GM12864 (cell line): ENCODE measurements at regions not wholly inside any gene's neighbourhood (a gene's known extent, or its start where the extent isn't known, plus 50 kb on each side); places are given as distances from the start of the nearest gene placed in this dataset.

Experiments
- DNase-seq: peaks from one replicate; pipeline ENCODE4 v3.0.0-alpha.2; 2011; ENCODE audit warnings: low read depth
- H3K4me3 ChIP-seq: 2 replicates; pipeline ENCODE4 v1.5.1; 2011; ENCODE audit warnings: mild to moderate bottlenecking, low read depth, low read length, control low read depth
- TF ChIP-seq, protein P1 (sequence below): IDR thresholded peaks from 2 replicates; pipeline ENCODE4 v1.5.1; 2011; ENCODE audit warnings: low read depth, mild to moderate bottlenecking, moderate library complexity, low read length, control low read depth, inconsistent platforms; ENCODE audit errors: missing control alignments

DNA sequence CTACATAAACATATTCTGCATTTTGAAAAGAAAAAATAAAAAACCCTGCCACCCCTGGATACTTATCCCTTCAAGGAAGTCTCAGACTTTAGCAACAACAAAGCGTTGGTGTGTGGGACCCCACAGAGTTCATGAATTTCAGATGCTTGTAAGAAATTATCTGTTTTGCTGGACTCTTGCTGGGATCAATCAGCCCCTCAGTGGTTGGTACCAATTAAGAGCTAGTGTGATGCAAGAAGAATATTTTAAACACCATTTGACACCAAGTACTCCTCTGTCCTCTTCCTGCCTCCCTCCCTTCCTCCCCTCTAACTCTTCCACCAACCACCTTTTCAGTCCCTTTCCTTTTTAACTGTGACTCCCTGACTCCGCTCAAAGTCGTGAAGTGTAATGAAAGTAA lies 51.5 kb downstream of the SST start:
- H3K4me3 ChIP-seq, result no peak overlapping the region
- TF ChIP-seq, protein P1, sequence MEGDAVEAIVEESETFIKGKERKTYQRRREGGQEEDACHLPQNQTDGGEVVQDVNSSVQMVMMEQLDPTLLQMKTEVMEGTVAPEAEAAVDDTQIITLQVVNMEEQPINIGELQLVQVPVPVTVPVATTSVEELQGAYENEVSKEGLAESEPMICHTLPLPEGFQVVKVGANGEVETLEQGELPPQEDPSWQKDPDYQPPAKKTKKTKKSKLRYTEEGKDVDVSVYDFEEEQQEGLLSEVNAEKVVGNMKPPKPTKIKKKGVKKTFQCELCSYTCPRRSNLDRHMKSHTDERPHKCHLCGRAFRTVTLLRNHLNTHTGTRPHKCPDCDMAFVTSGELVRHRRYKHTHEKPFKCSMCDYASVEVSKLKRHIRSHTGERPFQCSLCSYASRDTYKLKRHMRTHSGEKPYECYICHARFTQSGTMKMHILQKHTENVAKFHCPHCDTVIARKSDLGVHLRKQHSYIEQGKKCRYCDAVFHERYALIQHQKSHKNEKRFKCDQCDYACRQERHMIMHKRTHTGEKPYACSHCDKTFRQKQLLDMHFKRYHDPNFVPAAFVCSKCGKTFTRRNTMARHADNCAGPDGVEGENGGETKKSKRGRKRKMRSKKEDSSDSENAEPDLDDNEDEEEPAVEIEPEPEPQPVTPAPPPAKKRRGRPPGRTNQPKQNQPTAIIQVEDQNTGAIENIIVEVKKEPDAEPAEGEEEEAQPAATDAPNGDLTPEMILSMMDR, result no peak
- DNase-seq, result no peak

DNA sequence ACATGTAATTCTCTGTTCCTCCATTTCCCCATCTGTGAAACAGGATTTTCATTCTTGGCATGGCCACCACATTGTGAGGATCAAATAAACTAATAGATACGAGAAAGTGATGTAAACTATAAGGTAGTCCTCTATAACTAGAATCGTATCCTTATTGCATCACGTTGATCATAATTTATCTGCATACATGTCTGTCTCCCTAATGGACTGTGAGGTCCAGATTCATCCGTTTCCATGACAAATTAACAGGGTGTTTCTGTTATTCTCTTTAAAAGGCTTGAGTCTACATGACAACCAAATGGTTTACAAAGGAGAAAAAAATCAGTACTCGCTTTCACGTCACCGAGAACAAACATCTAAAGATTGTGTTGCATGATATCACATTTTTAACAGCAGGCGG lies 53.0 kb downstream of the SST start:
- no peak overlapping the region for H3K4me3 ChIP-seq
- TF ChIP-seq, protein P1, result no peak
- no peak for DNase-seq

DNA sequence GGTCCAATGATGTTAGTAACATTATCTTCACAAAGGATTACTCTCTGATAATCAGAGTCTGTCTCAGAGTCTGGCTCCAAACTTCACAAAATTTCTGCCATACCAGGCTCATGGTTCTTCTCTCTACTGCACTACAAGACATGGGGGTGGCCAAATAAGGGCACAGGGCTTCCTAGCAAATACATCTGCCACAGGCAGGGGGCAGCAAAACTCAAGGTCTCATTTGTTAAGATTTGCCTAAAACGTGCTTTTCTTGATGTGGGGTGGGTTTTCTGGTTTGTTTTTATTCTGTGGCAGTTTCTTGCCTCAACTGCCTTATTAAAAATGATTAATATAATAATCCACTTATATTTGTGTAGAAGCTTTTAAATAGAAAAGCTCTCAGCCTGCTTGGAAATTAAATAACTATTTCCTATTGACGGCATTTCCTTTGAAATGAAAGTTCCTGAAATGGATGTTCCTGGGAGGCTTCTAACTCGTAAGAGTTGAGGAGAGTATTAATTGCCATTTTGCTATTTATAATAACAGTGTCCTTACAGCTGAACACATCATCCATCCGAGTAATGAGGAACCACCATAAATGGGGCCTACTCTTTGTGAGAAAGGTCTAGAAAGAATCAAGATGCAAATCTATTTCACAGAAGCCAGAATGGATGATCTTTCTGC lies 53.8 kb downstream of the SST start:
- TF ChIP-seq, protein P1, result peak; percentile 70
- DNase-seq, result peak; percentile 24
- no peak overlapping the region for H3K4me3 ChIP-seq

DNA sequence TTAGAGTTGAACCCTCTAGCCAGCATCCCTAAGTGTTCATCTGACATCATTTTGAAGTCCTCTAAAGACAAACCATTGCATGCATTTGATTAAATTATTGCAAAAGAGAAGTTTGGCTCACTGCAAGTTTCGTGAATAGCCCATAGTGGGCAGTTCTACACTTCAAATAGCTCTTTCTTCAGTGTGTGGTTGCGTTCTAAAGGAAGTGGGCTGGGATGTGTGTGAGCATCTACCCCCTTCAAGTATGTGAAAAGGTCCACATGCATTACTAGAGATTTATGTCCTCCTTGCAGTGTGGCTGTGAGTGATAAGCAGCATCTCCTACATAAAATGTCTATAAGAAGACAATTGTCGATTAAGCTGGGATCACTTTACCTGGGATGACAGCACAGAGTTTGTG lies 54.6 kb downstream of the SST start:
- no peak overlapping the region for H3K4me3 ChIP-seq
- no peak for DNase-seq
- TF ChIP-seq, protein P1, result no peak

DNA sequence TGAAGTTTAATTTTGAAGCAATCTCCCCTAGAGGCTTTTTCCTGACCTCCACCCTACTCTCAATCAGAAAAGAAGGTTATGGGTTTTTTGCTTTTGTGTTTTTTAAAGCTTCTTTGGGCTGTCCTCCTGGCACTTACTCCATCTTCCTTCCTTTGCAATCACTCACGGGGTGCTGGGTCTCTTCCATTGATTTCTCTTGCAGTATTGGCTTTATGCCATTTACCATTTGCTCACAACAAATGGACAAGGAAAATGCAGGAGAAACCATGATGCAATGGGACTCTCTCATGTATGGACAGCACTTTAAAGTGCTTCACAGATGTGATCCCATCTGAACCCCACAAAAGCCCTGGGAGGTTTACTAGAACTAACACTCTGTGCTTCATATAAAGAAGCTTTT lies 57.5 kb downstream of the SST start:
- TF ChIP-seq, protein P1, result no peak
- no peak overlapping the region for H3K4me3 ChIP-seq
- DNase-seq, result no peak

DNA sequence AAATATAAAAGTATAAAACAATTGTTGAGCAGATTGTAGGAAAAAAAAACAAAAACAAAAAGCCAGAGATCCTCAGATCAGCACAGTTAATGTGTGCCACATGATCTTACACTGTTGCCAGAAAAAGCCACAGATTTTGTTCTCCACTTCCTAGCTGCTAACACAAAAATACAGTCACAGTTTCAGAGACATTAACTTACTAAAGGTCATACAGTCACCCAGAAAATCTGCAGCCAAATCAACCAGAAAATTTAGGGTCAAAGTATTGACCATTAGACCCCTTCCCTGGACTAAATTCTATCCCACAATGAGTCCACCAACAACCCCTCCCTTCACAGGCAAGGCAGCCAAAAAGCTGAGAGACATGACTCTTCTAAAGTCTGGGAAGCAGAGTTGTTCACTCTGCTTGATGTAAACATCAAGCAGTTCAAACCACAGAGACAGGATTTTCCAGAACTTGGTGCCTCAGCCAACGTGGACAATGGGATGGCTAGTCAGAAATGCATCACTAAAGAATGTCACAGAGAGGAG lies 59.1 kb downstream of the SST start:
- no peak overlapping the region for H3K4me3 ChIP-seq
- TF ChIP-seq, protein P1, result no peak
- DNase-seq, result no peak

DNA sequence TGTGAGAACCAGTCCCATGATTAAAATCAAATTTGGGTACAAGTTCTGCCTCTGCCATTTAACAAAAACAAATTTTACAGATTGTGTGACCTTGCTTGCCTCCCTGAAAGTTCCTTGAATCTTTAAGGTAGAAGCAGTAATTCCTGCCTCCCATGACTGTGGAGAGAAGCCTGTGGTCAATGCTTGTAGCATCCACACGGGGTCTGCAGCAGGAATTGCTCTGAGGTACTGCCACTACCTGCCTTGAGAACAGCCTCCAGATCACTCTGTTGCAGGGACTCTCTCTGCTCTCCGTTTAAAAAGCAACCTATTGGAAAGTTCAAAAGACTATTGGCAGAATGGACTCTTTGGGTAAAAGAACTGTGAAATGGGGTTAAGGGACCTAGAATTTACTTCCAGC lies 75.9 kb downstream of the SST start:
- no peak overlapping the region for H3K4me3 ChIP-seq
- no peak for DNase-seq
- TF ChIP-seq, protein P1, result no peak
